K562 (cell line): ENCODE measurements at regions not wholly inside any gene's neighbourhood (a gene's known extent, or its start where the extent isn't known, plus 50 kb on each side); places are given as distances from the start of the nearest gene placed in this dataset.

Source experiments
- ATAC-seq: fragments of 200-7000 bp; cut with Tn5 transposase; 3 replicates; pipeline ENCODE4 v1.9.1; 2020; ENCODE audit warnings: moderate library complexity
- BruUV-seq: library from RNA; stranded (reverse); fragments of 400-500 nt; replicated peaks from 2 replicates; lab custom pipeline; 2021; lab: Mats Ljungman, UMichigan
- CTCF ChIA-PET: fragments of 300-600 bp; formaldehyde crosslinking; extraction: SDS; loops from one replicate; lab custom pipeline; 2021; ENCODE audit warnings: low intra/inter-chr PET ratio; lab: Yijun Ruan, JAX
- POLR2A ChIA-PET: fragments of 300-600, 350-650 bp; sonication (Branson Sonifier 250); formaldehyde crosslinking; extraction: SDS; loops from one replicate; lab custom pipeline; 2021; ENCODE audit warnings: antibody characterized with exemption, inconsistent platforms; lab: Yijun Ruan, JAX
- DNase-seq, 4 experiments: peaks; one replicate each; pipeline versions ENCODE4 v3.0.0 to v3.0.0-alpha.2; 2011 to 2018; ENCODE audit warnings: low spot score in 3 of 4, mixed read lengths in 3 of 4; ENCODE audit errors: extremely low read depth in 1 of 4
- FAIRE-seq: peaks from 2 replicates; lab custom pipeline; 2011; peaks lifted over from hg19 to GRCh38; lab: Jason Lieb, UNC
- H2AFZ ChIP-seq: 2 replicates; pipeline ENCODE4 v1.6.0; 2011; ENCODE audit warnings: low read depth, low read length, control low read depth, inconsistent platforms
- H3K27ac ChIP-seq: fragments of 200-600 bp; 3 replicates; pipeline ENCODE4 v1.8.0; 2011; ENCODE audit warnings: low read depth, mild to moderate bottlenecking, control low read depth, inconsistent platforms, low read length, moderate library complexity, mixed read lengths; ENCODE audit errors: extremely low read depth
- H3K27me3 ChIP-seq, 2 experiments: fragments of 300-600 bp in 1 of 2; 2 replicates in 1 of 2; 3 replicates in 1 of 2; pipeline versions ENCODE4 v1.6.0 to v1.8.0; 2011; ENCODE audit warnings: inconsistent platforms in 2 of 2, low read length in 2 of 2, mild to moderate bottlenecking in 1 of 2, mixed read lengths in 1 of 2, moderate library complexity in 1 of 2; ENCODE audit not compliant: control insufficient read depth in 2 of 2, insufficient read depth in 2 of 2
- H3K36me3 ChIP-seq: fragments of 300-600 bp; 3 replicates; pipeline ENCODE4 v1.8.0; 2011; ENCODE audit warnings: mild to moderate bottlenecking, low read length, inconsistent platforms; ENCODE audit not compliant: control insufficient read depth, insufficient read depth
- H3K4me1 ChIP-seq, 2 experiments: fragments of 200-600 bp in 1 of 2; replicated peaks in 1 of 2; 2 replicates in 1 of 2; 3 replicates in 1 of 2; pipeline versions ENCODE4 v1.5.1 to v1.8.0; 2011; ENCODE audit warnings: inconsistent platforms in 2 of 2, low read length in 2 of 2, mild to moderate bottlenecking in 1 of 2, mixed read lengths in 1 of 2, moderate library complexity in 1 of 2; ENCODE audit not compliant: control insufficient read depth in 2 of 2, insufficient read depth in 2 of 2
- H3K4me2 ChIP-seq: 2 replicates; pipeline ENCODE4 v1.6.1; 2011; ENCODE audit warnings: low read length, control low read depth, inconsistent platforms, mixed read lengths; ENCODE audit not compliant: insufficient read depth
- H3K4me3 ChIP-seq: fragments of 200-600 bp; sonication (generic), shearing (Covaris generic); 2 replicates; pipeline ENCODE4 v1.5.1; 2016; ENCODE audit warnings: control low read depth, inconsistent platforms
- H3K79me2 ChIP-seq: fragments of 200-600 bp; 3 replicates; pipeline ENCODE4 v1.8.0; 2011; ENCODE audit warnings: low read length, inconsistent platforms; ENCODE audit not compliant: control insufficient read depth, insufficient read depth
- H3K9ac ChIP-seq, 2 experiments: 2 replicates each; pipeline versions ENCODE4 v1.6.0 to v1.6.1; 2011; ENCODE audit warnings: low read depth in 2 of 2, low read length in 2 of 2, control low read depth in 1 of 2, inconsistent platforms in 1 of 2, mild to moderate bottlenecking in 1 of 2, mixed read lengths in 1 of 2; ENCODE audit not compliant: insufficient read depth in 1 of 2
- H3K9me1 ChIP-seq: one replicate; pipeline ENCODE4 v1.6.0; 2011; ENCODE audit warnings: inconsistent platforms, mild to moderate bottlenecking, low read length, moderate library complexity; ENCODE audit not compliant: control insufficient read depth, insufficient read depth
- H3K9me3 ChIP-seq: replicated peaks from 2 replicates; pipeline ENCODE4 v1.5.1; 2011; ENCODE audit warnings: low read depth, low read length, inconsistent platforms; ENCODE audit not compliant: control insufficient read depth, insufficient read depth
- H4K20me1 ChIP-seq: replicated peaks from 2 replicates; pipeline ENCODE4 v1.6.1; 2011; ENCODE audit warnings: low read length, inconsistent platforms, mixed read lengths; ENCODE audit not compliant: control insufficient read depth, insufficient read depth
- FOXK2 ChIP-seq, 2 experiments: fragments of 450-650 bp; IDR thresholded peaks in 1 of 2; conservative IDR thresholded peaks in 1 of 2; 2 replicates each; pipeline ENCODE4 v1.6.1; 2016; ENCODE audit warnings: low read depth in 2 of 2, mild to moderate bottlenecking in 1 of 2
- IRF2 ChIP-seq: sonication (generic); formaldehyde crosslinking; IDR thresholded peaks from 2 replicates; pipeline ENCODE4 v1.8.1; 2022; ENCODE audit warnings: mild to moderate bottlenecking, missing genetic modification reagents
- MYC ChIP-seq, 2 experiments: fragments of 250-450 bp in 1 of 2; sonication (Bioruptor Pico) in 1 of 2; IDR thresholded peaks; 2 replicates each; pipeline versions ENCODE4 v1.5.1 to v1.6.1; 2012 to 2021; ENCODE audit warnings: low read depth in 2 of 2, borderline replicate concordance in 1 of 2, improper control_type of control experiment in 1 of 2, low read length in 1 of 2, mild to moderate bottlenecking in 1 of 2, moderate library complexity in 1 of 2
- TSC22D4 ChIP-seq: fragments of 450-650 bp; IDR thresholded peaks from 2 replicates; pipeline ENCODE4 v1.6.1; 2016; ENCODE audit warnings: missing genetic modification characterization, missing biosample characterization, control low read depth
- WGBS: fragments of 100-300 bp; shearing (Covaris generic); methylation state at CpG from one replicate; pipeline ENCODE4 v1.1.6; 2016; ENCODE audit warnings: low coverage, mixed read lengths; ENCODE audit not compliant: insufficient coverage; ENCODE audit errors: missing lambda C conversion rate; 5-methylcytosine and 5-hydroxymethylcytosine counted together
- in situ Hi-C: fragments of 300-500 bp; cut with MboI; formaldehyde crosslinking; loops from 4 replicates; pipeline ENCODE4 v1.15.0; 2018; ENCODE audit warnings: inconsistent platforms, mixed read lengths
- intact Hi-C: fragments of 100-400 bp; cut with micrococcal nuclease; formaldehyde crosslinking; loops from 2 replicates; pipeline ENCODE4 v1.14.2; 2022
- TF ChIP-seq, protein P1 (sequence below): sonication (generic); formaldehyde crosslinking; IDR thresholded peaks from 2 replicates; pipeline ENCODE4 v1.8.1; 2022; ENCODE audit warnings: missing genetic modification reagents
- TF ChIP-seq, protein P2 (sequence below): fragments of 450-650 bp; formaldehyde crosslinking; IDR thresholded peaks from 2 replicates; pipeline ENCODE4 v1.4.0; 2020; ENCODE audit warnings: mild to moderate bottlenecking, moderate library complexity

DNA sequence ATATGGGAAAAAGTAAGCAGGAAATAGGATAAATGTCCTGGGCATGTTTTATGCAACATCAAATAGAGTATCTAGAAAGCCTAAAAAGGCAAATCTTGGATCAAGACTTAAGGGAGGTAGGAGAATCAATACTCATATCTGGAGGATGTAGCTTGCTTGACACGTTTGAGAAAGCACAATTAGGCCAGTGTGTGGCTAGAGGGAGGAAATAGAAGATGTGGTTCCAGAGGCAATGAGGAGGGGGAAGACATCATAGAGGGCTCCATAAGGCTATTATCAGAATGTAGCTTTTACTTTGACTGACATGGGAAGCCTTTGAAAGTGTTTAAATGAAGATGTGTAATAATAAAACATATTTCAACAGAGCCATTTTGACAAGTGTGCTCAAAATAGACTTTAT, 200.7 kb upstream of the CDH12 start:
- H3K4me2 ChIP-seq: no peak overlapping the region
- intact Hi-C loops: no loop called here
- no peak overlapping the region for H3K9ac ChIP-seq
- no peaks in the 10 kb centered on the region for H3K27me3 ChIP-seq
- H3K9me1 ChIP-seq: no peaks in the 10 kb centered on the region
- in situ Hi-C loops: no loop called here
- FAIRE-seq (no peak), ATAC-seq (no peak), DNase-seq (no peak)
- no peaks in the 10 kb centered on the region for H3K36me3 ChIP-seq
- no peak overlapping the region for H3K27ac ChIP-seq
- no peaks in the 10 kb centered on the region for H4K20me1 ChIP-seq
- H3K4me3 ChIP-seq: no peak overlapping the region
- no TSS peak for BruUV-seq
- WGBS: 0% methylated on average over 1 of the region's 1 CpG
- TF ChIP-seq, protein P1, sequence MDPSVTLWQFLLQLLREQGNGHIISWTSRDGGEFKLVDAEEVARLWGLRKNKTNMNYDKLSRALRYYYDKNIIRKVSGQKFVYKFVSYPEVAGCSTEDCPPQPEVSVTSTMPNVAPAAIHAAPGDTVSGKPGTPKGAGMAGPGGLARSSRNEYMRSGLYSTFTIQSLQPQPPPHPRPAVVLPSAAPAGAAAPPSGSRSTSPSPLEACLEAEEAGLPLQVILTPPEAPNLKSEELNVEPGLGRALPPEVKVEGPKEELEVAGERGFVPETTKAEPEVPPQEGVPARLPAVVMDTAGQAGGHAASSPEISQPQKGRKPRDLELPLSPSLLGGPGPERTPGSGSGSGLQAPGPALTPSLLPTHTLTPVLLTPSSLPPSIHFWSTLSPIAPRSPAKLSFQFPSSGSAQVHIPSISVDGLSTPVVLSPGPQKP (CRISPR knock-in tag): no peak
- no peak for TF ChIP-seq IRF2
- no peak for TF ChIP-seq MYC (IDR thresholded peaks at IDR 0.05; ENCODE audit: low read depth, low read length)
- TF ChIP-seq MYC (CRISPR knock-in tag; IDR thresholded peaks at IDR 0.05; ENCODE audit: borderline replicate concordance, low read depth): no peak
- no peak for TF ChIP-seq FOXK2 (conservative IDR thresholded peaks at IDR 0.05 in 1 of 2, IDR thresholded peaks at IDR 0.05 in 1 of 2; ENCODE audit: low read depth in 2 of 2)
- TF ChIP-seq TSC22D4: no peak
- TF ChIP-seq, protein P2, sequence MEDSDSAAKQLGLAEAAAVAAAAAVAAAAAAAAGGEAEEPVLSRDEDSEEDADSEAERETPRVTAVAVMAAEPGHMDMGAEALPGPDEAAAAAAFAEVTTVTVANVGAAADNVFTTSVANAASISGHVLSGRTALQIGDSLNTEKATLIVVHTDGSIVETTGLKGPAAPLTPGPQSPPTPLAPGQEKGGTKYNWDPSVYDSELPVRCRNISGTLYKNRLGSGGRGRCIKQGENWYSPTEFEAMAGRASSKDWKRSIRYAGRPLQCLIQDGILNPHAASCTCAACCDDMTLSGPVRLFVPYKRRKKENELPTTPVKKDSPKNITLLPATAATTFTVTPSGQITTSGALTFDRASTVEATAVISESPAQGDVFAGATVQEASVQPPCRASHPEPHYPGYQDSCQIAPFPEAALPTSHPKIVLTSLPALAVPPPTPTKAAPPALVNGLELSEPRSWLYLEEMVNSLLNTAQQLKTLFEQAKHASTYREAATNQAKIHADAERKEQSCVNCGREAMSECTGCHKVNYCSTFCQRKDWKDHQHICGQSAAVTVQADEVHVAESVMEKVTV (CRISPR knock-in tag): no peak
- ChIA-PET POLR2A (no interaction called here), CTCF (no interaction called here)
- H3K79me2 ChIP-seq: no peaks in the 10 kb centered on the region
- H3K4me1 ChIP-seq: no peaks in the 10 kb centered on the region
- no peak overlapping the region for H2AFZ ChIP-seq
- no peaks in the 10 kb centered on the region; the same call in 1 of the 2 replicates for H3K9me3 ChIP-seq
